ENCODE measurements at regions not wholly inside any gene's neighbourhood (a gene's known extent, or its start where the extent isn't known, plus 50 kb on each side); places are given as distances from the start of the nearest gene placed in this dataset.
"Not testable (repeated sequence)": the region's sequence is repeated elsewhere in the genome, so short reads cannot be mapped to it uniquely, and the experiment has no call there.

DNA sequence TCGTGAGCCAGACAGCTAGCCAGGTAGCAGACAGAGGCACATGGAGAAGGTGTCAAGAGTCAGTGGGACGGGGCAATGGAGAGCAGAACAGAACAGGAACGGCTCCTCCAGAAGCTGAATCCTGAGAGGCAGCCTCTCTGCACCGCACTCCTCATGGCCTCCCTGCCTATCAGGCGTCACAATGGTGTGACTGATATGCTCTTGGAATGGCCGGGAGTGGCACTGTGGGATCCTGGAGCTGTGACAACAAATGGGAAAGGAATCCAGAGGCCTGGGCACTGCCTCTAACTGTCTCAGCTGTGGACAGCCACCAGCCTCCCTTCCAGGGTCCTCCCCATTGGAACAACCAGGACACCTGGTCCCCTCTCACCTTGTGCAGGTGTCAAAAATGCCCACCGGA lies 89.1 kb upstream of the ID2 start:
- DNase-seq = no peak

DNA sequence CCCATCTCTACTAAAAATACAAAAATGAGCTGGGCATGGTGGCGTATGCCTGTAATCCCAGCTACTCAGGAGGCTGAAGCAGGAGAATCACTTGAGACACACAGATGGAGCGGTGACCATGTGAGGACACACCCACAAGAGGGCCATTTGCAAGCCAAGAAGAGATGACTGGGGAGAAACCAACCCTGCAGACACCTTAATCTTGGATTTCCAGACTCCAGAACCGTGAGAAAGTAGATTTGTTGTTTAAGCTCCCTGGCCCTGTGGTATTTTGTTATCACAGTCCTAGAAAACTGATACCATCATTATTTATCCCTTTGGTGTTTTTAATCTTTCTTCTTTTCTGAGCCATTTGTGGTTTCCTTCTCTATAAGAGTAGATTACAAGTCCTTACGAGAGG lies 88.6 kb upstream of the ID2 start:
- DNase-seq = no peak

DNA sequence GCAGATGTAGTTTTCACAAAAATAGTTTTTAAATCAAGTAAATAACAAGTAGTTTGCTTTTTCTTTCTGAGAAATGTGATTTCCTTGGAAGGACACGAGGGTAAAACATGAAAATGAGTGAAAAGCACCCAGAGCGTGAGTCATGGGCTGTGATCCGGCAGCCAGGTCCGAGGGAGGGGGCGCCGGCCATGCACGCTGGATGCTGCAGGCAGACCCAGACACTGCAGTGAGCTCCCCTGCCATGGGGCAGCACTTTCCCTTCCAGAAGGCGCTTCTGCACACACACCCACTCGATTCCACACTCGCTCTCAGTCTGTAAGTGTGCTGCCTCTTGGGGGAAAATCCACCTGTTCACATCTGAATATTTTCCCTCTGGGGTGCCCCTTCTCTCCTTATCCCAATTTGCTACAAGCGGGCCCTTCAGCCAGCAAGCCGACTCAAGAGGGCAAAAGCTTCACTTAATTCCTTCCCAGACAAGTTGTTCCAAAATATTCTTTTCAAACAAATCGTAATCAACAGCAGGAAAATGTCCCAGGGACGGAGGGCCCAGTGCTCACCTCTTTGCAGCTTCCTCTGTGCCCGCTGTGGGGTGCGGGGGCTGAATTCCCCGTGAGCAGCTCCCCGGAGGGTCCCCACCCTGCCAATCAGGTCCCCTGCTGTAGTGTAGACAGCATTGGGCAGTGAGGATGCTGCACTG lies 87.0 kb upstream of the ID2 start:
- no peak for DNase-seq

DNA sequence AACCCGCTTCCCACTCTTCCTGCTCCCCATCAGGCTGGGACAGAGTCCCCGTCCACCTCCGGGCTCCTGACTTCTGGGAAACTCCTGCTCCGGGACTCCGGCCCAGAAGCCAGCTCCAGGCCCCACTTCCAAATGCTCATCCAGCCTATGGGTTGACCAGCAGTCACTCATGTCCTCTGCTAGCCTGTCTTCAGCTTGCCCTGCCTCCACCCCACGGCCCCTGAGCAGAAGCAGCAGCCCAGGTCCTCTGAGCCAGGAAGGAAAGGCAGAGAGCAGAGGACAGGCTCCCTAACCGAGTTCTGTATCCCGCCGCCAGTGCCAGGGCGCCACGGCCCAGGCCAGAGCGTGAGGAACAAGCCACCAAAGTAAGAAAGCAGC lies 86.4 kb upstream of the ID2 start:
- no peak for DNase-seq

DNA sequence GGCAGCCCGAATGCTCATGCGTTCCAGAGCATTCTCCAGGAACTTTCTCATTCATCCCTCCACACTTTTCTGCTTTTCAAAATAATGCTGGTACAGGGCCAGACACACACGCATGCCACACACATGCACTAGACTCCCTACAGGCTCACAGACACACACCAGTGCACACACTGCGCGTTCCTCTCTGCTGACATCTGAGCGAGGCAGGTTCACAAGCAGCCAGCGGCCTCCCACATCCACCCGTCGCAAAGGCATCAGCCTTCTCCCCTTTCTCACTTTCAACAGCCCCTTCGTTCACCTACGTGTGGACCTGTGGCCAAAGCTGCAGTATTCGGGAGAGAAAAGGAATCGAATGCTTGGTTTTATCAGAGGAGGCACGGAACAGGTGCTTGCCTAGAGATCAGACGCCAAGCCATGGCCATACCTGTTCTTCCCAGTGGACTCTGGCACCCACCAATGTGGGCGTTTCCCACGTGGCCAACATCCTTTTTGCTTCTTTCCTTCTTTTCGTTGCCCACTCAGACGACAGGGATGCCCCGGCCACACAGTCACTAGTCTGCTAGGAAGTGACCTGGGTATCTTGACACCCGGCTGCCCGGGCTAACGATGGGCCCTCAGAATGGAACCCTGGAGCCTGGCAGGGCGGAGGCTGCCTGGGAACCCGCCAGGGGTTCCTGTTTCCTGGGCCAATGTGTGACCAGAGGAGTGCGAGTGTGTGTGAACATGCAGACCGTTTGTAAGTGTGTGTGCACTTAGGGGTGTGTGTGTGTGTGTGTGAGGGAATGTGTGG lies 85.8 kb upstream of the ID2 start:
- no peak for DNase-seq

DNA sequence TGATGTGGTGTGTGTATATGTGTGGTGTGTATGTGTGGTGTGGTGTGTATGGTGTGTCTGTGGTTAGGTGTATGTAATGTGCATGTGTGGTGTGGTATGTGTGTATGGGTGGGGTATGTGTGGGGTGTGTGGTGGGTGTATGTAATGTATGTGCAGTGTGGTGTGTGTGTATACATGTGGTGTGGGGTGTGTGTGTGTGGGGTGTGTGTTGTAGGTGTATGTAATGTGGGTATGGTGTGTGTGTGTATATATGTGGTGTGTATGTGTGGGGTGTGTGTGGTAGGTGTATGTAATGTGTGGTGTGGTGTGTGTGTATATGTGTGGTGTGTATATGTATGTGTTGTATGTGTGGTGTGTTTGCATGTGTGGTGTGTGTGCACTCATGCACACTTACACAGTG lies 84.8 kb upstream of the ID2 start:
- no peak for DNase-seq

DNA sequence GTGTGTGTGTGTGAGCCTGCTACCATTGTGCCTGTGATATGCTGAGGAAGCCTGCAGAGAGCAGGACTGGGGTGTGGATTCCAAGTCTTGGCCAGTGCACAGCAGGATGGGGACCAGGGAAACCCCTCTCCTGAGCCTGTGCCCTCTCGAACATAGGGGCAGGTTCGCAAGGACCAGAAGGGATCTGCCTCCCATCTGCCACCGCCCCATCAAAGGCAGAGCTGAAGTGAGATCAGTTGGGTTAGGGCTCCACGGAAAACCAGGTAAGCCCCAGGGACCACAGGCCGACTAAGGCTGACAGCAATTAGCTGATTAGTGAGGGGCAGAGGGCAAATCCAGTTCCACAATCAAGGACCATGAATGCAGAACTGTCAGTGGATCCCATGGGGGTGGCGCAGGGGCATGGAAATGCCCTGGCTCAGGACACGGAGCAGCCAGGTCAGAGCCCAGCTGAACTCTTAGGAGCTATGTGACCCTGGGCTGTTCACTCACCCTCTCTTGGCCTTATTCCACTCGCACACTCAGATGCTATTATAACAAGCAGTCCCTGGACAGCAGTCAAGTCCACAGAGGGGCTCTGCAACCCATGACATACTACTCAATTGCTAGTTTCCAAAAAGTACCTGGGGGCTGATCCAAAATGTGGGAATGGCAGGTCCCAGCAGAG lies 84.2 kb upstream of the ID2 start:
- no peak for DNase-seq

DNA sequence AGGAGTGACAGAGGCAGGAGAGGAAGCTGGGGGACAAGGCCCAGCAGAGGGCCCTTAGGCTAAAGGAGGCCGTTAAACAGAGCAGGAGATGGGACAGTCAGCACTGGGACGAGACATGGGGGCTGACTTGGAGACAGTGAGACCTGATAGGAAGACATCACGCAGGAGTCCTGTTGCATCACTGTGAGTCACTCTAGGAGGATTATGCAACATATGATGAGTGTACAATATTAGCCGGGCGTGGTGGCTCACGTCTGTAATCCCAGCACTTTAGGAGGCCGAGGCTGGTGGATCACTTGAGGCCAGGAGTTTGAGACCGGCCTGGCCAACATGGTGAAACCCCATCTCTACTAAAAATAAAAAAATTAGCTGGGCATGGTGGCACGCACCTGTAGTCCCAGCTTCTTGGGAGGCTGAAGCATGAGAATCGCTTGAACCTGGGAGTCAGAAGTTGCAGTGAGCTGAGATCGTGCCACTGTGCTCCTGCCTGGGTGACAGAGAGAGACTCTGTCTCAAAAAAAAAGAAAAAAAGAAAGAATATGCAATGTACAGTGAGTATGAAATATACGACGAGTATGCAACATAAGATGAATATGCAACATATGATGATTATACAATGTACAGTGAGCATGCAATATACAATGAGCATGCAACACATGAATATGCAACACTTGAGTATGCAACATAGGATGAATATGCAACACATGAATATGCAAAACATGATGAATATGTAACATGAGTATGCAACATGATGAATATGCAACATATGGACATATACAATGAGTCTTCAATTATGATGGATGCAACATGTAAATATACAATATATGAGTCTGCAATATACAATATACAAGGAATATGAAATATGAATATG lies 83.3 kb upstream of the ID2 start:
- peak; percentile 93 for DNase-seq

DNA sequence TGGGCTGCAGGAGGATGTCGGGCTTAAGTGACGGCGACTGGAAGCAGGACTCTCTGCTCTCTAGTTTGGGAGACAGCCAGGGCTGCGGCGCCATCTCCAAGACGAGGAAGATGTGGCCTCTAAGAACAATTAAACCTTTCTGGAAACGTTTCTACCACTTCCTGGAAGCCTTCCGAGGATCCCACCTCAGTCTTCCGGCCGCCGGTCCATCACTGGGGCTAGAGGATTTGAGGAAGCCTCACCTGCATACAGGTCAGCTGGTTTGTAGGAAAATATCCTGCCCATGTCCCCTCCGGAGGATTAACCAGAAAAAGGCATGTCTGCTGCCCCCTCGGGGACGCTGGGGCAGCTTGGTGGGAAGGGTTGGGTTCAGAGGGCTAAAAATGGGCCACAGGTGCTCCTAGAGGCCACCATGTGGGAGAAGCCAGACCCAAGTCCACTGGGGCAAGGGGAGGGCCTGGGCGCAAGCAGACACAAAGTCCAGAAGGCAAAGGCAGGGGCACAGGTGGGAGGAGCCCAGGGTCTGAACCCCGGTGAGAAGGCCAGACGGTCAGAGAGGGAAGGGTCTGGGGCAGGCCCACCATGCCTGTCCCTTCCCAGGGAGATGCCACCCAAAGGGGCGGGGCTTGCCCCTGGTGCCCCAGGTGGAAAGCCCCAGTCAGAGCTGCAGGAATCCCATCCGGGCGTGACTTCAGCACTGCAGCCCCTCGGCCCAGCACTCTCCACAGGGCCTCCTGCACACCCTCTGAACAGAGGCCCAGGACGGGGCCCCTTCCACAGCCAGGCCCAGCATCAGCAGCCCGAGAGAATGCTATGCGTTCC lies 82.2 kb upstream of the ID2 start:
- DNase-seq = no peak

DNA sequence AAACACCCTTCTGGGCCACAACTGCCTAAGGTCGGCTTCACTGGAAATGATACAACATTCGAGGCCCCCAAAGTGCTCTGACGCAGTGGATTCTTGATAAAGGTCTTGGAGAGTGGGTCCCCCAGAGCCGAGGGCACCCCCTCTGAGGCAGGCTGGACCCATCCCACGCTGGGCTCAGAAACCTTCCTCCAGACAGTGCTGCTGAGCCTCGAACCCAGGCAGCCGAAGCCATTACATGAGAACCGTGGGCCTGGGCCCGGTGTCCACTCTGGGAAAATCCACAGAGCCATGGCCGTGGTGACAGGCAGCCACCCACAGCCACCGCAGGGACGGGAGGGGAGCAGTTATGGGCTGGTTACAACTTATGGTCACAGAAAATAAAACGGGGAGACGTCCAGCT lies 81.4 kb upstream of the ID2 start:
- no peak for DNase-seq

DNA sequence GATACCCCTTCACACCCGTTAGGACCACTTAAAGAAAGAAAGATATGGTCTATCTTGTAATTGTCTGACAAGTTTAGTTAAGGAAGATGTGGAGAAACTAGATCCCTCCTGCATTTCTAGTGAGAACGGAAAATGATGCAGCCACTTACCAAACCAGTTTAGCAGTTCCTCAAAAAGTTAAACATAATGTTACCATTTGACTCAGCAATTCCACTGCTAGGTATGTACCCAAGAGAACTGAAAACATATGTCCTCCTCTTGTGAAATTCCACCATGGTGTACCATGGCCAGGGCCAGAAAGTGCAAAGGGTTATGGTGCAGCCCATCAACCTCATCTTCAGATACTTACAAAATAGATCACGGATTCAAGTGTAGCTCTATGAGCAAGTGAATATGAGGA lies 79.0 kb upstream of the ID2 start:
- DNase-seq = peak; percentile 71

DNA sequence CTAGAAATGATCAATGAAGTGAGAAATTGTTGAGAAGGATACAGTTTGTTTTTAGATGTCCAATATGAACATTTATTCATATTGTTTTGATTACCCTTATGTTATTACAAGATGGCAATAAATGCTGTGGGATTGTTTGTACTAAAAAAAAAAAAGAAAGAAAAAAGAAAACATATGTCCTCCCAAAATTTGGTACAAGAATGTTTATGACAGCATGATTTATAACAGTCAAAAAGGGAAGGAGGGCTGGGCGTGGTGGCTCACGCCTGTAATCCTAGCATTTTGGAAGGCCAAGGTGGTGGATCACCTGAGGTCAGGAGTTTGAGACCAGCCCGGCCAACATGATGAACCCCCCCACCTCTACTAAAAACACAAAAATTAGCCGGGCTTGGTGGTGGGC lies 78.5 kb upstream of the ID2 start:
- not testable (repeated sequence) for DNase-seq

DNA sequence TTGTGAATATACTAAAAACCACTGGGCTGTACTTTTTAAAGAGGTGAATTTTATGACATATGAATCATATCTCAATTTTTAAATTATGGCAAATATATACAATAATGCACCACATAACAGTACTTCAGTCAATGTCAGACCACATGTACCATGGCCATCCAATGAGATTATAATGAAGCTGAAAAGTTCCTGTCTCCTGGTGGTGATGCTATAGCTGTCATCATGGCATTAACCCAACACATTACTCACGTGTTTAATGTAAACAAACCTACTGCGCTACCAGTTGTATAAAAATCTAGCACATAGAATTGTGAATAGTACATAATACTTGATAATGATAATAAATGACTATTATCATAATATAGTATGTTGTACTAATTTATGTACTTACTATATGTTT lies 77.6 kb upstream of the ID2 start:
- DNase-seq = no peak

DNA sequence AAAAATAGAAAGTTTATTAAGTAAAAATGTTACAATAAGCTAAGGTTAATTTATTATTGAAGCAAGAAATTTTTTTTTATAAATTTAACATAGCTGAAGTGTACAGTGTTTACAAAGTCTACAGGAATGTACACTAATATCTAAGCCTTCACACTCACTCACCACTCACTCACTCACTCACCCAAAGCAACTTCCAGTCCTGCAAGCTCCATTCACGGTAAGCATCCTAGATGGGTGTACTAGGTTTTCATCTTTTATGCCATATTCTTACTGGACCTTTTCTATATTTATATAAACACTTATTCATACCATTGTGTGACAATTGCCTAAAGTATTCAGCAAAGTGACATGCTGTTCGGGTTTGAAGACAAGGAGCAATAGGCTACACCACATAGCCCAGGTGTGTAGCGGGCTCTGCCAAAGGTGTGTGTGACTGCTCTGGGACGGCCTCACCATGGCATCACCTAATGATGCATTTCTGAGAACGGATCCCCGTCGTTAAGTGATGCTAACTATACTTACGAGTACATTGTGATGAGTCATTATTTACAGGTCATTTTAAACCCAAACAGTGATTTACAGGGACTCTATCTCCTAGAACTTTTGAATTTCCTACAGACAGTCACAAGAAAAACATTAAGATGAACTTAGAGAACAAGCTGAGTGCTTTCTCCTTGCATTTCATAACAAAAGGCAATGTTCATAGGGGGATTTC lies 76.3 kb upstream of the ID2 start:
- DNase-seq = no peak

DNA sequence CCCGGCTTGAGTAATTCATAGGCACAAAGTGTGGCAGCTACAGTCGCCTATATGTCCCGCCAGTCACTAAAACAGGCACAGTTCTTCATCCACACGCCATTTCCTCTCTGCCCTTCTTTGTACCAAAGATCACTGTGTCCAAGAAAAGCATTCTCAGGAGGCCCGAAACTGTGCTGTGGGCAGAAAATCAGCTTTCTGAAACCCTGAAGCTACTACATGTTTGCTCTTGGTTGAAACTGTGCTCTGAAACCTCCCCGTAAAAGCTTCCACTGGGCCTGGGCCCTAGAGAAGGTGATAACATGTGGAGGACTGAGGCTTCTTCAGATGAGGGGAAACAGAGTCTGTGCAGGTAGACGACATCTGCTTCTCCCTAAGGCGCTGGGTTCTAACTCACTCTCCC lies 75.6 kb upstream of the ID2 start:
- DNase-seq = no peak

DNA sequence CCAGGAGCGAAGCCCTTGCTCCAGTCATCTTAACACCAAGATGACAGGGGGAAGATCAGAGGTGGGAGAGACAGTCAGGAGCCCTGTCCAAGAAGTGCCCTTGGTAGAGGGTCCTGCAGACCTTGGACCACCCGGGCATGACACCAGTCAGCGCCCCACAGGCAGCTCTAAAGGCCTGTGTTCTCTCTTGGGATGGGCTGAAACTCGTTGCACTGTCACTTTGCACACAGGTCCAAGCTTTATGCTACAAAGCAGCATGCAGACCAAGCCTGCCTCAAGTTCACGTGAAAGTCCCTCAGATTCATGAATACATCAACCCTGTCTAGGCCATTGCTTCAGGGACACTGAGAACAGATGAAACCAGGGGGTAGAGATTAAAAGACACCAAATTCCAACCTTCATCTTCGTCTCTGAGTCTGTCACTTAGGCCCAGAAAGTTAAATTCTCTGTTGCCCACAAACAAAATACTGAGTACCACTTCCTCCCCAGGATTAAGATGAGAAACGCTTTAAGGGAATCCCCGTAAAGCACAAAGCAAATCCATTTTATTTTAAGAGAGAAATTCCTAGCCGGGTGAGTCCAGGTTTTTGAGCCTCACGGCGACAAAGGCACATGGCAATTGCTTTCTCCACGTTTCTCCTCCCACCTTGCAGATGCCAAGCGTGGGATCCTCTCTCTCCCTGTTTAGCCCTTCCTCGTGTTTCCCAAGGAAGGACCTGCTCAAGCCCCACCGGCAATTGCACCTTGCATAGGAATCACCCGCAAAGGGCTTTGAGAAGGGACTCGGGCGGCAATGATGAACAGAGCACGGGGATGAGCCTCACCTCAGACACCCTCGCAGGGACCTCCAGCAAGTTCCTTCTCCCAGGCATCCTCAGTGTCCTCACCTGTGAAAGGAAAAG lies 75.0 kb upstream of the ID2 start:
- DNase-seq = no peak

DNA sequence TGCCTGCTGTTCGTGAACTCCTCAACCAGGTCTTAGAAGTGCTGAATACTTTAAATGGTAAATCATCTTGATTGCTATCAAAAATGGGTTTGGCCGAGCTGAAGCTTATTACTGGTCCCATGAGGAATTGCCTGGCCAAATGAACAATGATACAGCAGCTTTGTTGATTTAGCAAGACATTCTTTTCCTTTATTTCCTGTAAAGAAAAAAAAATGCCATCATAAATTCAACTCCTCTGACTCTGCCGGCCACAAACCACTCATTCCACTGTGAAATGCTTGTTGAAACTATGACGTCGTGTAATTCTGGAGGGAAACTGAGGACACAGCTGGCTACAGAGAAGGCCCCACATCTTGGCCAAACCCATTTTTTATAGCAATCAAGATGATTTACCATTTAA lies 74.2 kb upstream of the ID2 start:
- DNase-seq = no peak

DNA sequence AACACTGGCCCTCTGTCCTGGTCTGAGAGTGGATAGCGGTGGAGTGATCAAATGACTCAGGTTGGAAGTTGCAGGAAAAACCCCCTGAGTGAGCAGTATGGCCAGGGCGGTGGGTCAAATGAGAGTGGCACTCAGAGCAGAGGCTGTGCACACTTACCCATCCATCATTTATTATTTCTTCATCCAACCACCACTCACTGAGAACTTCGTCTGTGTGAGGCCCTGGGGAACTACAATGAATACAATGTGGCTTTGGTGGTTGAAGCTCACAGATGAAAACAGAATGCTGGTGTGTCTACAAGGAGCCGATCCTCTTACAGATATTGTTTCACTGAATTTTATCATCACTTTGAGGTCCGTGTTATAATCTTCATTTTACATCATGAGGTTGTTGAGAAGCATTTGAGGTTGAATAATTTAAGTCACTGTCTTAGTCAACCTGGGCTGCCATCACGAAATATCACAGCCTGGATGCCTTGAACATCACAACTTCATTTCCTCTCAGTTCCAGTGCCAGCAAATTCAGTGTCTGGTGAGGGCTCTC lies 73.4 kb upstream of the ID2 start:
- no peak for DNase-seq

DNA sequence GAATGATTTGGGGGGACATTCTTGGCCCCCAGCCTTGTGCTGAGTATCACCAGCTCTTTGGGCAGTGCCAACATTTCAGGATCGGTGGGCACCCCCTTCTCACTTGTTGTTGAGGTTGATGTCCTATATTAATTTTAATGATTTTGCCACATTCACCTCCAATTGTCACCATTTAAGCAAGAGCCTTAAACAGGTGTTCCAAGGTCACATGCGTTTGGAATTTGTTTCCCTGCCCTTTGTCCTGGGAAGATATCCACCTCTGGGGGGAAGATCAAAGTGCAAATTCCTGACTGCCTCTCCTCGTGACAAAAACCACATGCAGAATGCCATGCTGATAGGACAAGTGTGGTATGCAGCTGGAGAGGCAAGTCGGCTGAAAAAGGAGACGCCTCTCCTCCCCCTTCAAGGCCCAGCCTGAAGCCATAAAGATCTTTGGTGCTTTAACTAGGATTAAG lies 72.5 kb upstream of the ID2 start:
- no peak for DNase-seq

DNA sequence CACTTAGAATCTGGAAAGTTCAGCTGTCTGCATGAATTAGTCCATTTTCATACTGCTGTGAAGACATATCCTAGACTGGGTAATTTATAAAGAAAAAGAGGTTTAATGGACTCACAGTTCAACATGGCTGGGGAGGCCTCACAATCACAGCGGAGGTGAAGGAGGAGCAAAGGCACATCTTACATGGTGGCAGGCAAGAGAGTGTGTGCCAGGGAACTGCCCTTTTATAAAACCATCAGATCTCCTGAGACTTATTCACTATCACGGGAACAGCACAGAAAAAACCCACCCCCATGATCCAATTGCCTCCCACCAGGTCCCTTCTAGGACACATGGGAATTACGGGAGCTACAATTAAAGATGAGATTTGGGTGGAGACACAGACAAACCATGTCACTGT lies 71.1 kb upstream of the ID2 start:
- not testable (repeated sequence) for DNase-seq

Data from suppressor macrophage treated with lipopolysaccharide for 4 hours (primary cell).